ENCODE measurements at regions not wholly inside any gene's neighbourhood (a gene's known extent, or its start where the extent isn't known, plus 50 kb on each side); places are given as distances from the start of the nearest gene placed in this dataset.
A peak's percentile ranks its signal among the peaks of the same experiment; 100 is the strongest.

GRCh38 chr1:234975941-234976860 is 152.4 kb downstream of the TOMM20 start:
- no peak for DNase-seq

- DNase-seq: no peak
These were observed 153.3 kb downstream of the TOMM20 start for GRCh38 chr1:234975122-234975940.

- no peak for DNase-seq
These were observed 155.0 kb downstream of the TOMM20 start for GRCh38 chr1:234973426-234974250.

GRCh38 chr1:234972411-234973191 is 156.0 kb downstream of the TOMM20 start:
- DNase-seq: no peak

GRCh38 chr1:234971586-234972297 is 156.9 kb downstream of the TOMM20 start:
- no peak for DNase-seq

GRCh38 chr1:234970731-234971476 is 157.7 kb downstream of the TOMM20 start:
- DNase-seq: peak; percentile 91 to 97 (median 94)

- peak in 1 of 3 donors; percentile 65 for DNase-seq
These were observed 158.3 kb downstream of the TOMM20 start for GRCh38 chr1:234970401-234970730.

GRCh38 chr1:234969581-234970400 is 158.8 kb downstream of the TOMM20 start:
- peak; percentile 85 to 94 (median 85) for DNase-seq

GRCh38 chr1:234969011-234969441 is 159.6 kb downstream of the TOMM20 start:
- DNase-seq: no peak

GRCh38 chr1:234968451-234968850 is 160.2 kb downstream of the TOMM20 start:
- no peak for DNase-seq

GRCh38 chr1:234967121-234967520 is 161.5 kb downstream of the TOMM20 start:
- no peak for DNase-seq

- no peak for DNase-seq
These were observed 163.5 kb downstream of the TOMM20 start for GRCh38 chr1:234965111-234965510.

- DNase-seq: no peak
These were observed 164.5 kb downstream of the TOMM20 start for GRCh38 chr1:234963904-234964702.

GRCh38 chr1:234963180-234963903 is 165.3 kb downstream of the TOMM20 start:
- peak; percentile 75 to 83 (median 78) for DNase-seq

GRCh38 chr1:234962340-234962989 is 166.2 kb downstream of the TOMM20 start:
- DNase-seq: peak; percentile 84 to 97 (median 91)
